Bronchial epithelial cell (primary cell): ENCODE measurements at regions not wholly inside any gene's neighbourhood (a gene's known extent, or its start where the extent isn't known, plus 50 kb on each side); places are given as distances from the start of the nearest gene placed in this dataset.

Source experiments
- DNase-seq: peaks from one replicate; pipeline ENCODE4 v3.0.0-alpha.2; 2010; ENCODE audit warnings: low read depth
- FAIRE-seq: peaks from 2 replicates; lab custom pipeline; 2011; peaks lifted over from hg19 to GRCh38; lab: Jason Lieb, UNC
- H3K27me3 ChIP-seq: 2 replicates; pipeline ENCODE4 v1.5.1; 2011; ENCODE audit warnings: low read length; ENCODE audit not compliant: control insufficient read depth, insufficient read depth
- H3K36me3 ChIP-seq: 2 replicates; pipeline ENCODE4 v1.5.1; 2011; ENCODE audit warnings: low read length; ENCODE audit not compliant: control insufficient read depth, insufficient read depth
- H3K4me3 ChIP-seq: 2 replicates; pipeline ENCODE4 v1.5.1; 2011; ENCODE audit warnings: mild to moderate bottlenecking, low read depth, low read length, control low read depth
- TF ChIP-seq, protein P1 (sequence below): IDR thresholded peaks from 2 replicates; pipeline ENCODE4 v1.5.1; 2011; ENCODE audit warnings: mild to moderate bottlenecking, moderate library complexity, low read length, control low read depth, inconsistent platforms; ENCODE audit not compliant: insufficient read depth, severe bottlenecking

DNA sequence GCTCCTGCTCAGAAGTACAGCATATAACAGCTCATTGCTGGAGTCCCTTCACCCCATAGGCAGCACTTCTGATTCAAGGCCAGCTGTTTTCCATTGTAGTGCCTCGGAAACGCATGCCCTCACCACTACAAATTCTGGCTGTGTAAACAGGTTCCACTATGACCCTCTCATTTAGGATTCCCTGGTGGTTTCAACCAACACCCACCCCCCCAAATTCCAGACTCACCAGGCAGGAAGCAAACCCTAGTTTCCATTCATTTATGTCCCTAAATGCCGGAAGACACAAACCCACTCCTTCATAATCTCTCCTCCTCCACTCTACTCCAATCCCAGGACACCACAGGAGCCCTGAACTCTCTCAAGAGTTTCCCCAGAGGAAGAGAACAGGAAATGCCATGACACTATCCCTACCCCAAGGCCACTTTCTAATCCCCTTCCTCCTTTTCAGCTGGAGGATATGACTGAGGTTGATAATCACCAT, 75.9 kb upstream of the TMPO start:
- TF ChIP-seq, protein P1, sequence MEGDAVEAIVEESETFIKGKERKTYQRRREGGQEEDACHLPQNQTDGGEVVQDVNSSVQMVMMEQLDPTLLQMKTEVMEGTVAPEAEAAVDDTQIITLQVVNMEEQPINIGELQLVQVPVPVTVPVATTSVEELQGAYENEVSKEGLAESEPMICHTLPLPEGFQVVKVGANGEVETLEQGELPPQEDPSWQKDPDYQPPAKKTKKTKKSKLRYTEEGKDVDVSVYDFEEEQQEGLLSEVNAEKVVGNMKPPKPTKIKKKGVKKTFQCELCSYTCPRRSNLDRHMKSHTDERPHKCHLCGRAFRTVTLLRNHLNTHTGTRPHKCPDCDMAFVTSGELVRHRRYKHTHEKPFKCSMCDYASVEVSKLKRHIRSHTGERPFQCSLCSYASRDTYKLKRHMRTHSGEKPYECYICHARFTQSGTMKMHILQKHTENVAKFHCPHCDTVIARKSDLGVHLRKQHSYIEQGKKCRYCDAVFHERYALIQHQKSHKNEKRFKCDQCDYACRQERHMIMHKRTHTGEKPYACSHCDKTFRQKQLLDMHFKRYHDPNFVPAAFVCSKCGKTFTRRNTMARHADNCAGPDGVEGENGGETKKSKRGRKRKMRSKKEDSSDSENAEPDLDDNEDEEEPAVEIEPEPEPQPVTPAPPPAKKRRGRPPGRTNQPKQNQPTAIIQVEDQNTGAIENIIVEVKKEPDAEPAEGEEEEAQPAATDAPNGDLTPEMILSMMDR = no peak
- DNase-seq = no peak
- no peak for FAIRE-seq
- Histone ChIP-seq H3K4me3 (no peak overlapping the region), H3K27me3 (no peaks in the 10 kb centered on the region), H3K36me3 (no peaks in the 10 kb centered on the region)

GRCh38 chr12:98439981-98440581, 75.3 kb upstream of the TMPO start:
- no peak for FAIRE-seq

DNA sequence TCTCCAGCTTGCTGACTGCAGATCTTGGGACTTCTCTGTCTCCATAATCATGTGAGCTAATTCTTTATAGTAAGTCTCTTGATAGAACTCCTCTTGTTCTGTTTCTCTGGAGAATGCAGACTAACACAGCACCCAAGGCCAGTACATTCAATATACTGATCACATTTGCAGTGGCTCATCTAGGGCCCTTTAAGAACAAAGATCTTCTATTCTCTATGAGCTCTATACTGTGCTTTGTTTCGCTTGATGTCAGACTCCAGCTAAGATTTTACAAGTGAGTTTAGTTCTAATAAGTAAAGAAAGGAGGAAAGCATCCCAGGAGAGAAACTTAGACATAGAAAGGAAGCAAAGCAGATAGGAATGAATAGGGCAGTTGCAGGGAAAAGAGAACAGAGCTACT, 69.3 kb upstream of the TMPO start:
- no peak for FAIRE-seq
- Histone ChIP-seq H3K36me3 (no peaks in the 10 kb centered on the region), H3K27me3 (no peaks in the 10 kb centered on the region), H3K4me3 (no peak overlapping the region)
- TF ChIP-seq, protein P1 = no peak
- DNase-seq = no peak

More at GRCh38 chr12:98439981-98440581, 75.3 kb upstream of the TMPO start:
- DNase-seq = peak; percentile 95
- Histone ChIP-seq H3K36me3 (no peaks in the 10 kb centered on the region), H3K27me3 (no peaks in the 10 kb centered on the region), H3K4me3 (no peak overlapping the region)
- TF ChIP-seq, protein P1 = peak; percentile 3

DNA sequence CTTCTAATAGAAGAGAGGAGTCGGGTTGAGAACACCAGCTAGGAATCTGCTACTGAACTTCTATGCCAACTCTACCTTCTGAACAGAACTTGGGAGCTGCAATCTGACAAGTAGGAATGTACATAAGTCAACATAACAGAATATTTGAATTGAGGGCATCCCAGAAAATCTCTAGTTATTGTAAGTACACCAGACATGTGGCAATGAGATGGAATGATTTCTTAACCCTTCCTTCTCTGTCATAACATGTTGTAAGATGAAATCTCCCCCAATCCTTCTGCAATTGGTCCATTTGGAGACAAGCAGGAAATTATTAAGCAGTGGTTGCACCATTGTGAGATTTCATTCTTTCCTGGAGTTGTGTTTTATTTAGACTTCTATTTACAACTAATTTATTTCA, 68.7 kb upstream of the TMPO start:
- TF ChIP-seq, protein P1 = no peak
- Histone ChIP-seq H3K36me3 (no peaks in the 10 kb centered on the region), H3K27me3 (no peaks in the 10 kb centered on the region), H3K4me3 (no peak overlapping the region)
- FAIRE-seq = no peak
- peak; percentile 80 for DNase-seq

GRCh38 chr12:98449584-98449983, 65.8 kb upstream of the TMPO start:
- TF ChIP-seq, protein P1 = no peak
- FAIRE-seq = no peak
- Histone ChIP-seq H3K27me3 (no peaks in the 10 kb centered on the region), H3K36me3 (no peaks in the 10 kb centered on the region), H3K4me3 (no peak overlapping the region)
- no peak for DNase-seq

- Histone ChIP-seq H3K36me3 (no peaks in the 10 kb centered on the region), H3K4me3 (no peak overlapping the region), H3K27me3 (no peaks in the 10 kb centered on the region)
- FAIRE-seq (no peak), DNase-seq (no peak)
- TF ChIP-seq, protein P1 = no peak
These were observed 62.3 kb upstream of the TMPO start for GRCh38 chr12:98453070-98453469.
